ENCODE measurements at regions not wholly inside any gene's neighbourhood (a gene's known extent, or its start where the extent isn't known, plus 50 kb on each side); places are given as distances from the start of the nearest gene placed in this dataset.

GRCh38 chr12:34233618-34234017 lies 211.3 kb downstream of the ALG10 start:
- TF ChIP-seq CTCF (conservative IDR thresholded peaks at IDR 0.05) (no peak), ZFX (IDR thresholded peaks at IDR 0.05) (no peak)
